ENCODE measurements at regions not wholly inside any gene's neighbourhood (a gene's known extent, or its start where the extent isn't known, plus 50 kb on each side); places are given as distances from the start of the nearest gene placed in this dataset.

DNA sequence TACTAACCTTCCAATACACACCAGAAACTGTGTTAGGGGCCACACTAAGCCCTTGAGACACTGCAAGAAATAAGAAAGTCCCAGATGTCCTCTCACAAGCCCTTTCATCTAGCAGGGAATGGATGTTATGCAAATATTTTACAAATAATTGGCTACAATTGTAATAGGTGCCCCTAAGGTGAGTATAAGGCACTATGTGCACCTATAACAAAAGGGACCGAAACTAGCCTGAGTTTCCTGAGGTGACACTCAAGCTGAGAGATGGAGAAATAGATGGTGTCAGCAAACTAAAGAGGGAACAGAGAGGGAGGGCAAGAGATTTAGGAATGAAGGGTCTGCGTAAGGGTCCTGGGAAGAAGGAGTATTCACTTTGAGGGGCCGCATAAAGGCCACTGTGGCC is 212.6 kb downstream of the TTC8 start:
- Histone ChIP-seq H3K9me3 (no peaks in the 10 kb centered on the region), H3K27me3 (no peaks in the 10 kb centered on the region), H3K36me3 (no peaks in the 10 kb centered on the region), H3K27ac (no peak overlapping the region), H3K4me3 (replicated peaks in 1 of 3) (no peak overlapping the region), H3K4me1 (peaks cover 6 to 15% of the 10 kb centered on the region in 2 donors)
- no peak for TF ChIP-seq POLR2A (IDR thresholded peaks at IDR 0.05)
- TF ChIP-seq, protein P1, sequence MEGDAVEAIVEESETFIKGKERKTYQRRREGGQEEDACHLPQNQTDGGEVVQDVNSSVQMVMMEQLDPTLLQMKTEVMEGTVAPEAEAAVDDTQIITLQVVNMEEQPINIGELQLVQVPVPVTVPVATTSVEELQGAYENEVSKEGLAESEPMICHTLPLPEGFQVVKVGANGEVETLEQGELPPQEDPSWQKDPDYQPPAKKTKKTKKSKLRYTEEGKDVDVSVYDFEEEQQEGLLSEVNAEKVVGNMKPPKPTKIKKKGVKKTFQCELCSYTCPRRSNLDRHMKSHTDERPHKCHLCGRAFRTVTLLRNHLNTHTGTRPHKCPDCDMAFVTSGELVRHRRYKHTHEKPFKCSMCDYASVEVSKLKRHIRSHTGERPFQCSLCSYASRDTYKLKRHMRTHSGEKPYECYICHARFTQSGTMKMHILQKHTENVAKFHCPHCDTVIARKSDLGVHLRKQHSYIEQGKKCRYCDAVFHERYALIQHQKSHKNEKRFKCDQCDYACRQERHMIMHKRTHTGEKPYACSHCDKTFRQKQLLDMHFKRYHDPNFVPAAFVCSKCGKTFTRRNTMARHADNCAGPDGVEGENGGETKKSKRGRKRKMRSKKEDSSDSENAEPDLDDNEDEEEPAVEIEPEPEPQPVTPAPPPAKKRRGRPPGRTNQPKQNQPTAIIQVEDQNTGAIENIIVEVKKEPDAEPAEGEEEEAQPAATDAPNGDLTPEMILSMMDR (IDR thresholded peaks at IDR 0.05): no peak
- no peak for DNase-seq
- intact Hi-C loops (cut with DNase I): loop anchor here (10.0 kb wide), 1 partner anchor 388 kb away; no protein-coding TSS in a partner anchor
- WGBS, 2 donors: 96 to 98% methylated on average over 3 of the region's 3 CpGs

DNA sequence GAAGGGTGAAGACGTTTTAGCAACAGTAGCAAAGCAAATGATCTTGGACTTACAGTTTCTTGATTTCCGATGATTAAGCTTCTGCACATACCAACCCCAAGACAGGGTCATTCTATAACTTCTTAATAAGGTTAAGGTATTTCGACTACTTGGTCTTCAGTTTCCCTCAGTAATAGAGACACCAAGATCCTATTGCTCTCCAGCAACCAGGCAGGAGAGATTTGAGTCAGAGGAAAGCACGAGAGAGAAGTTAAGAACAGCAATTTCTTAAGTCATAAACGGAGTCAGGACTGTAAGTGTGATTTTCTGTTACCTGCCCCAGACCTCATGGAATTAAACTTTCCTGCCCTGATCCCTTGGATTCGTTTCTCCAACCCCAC is 215.6 kb downstream of the TTC8 start:
- intact Hi-C loops (cut with DNase I): no loop called here
- Histone ChIP-seq H3K4me3 (replicated peaks in 1 of 3) (no peak overlapping the region), H3K27ac (peak overlapping the region in 2 of 3 donors; percentile 77 to 86), H3K4me1 (peaks cover 6 to 15% of the 10 kb centered on the region in 2 donors), H3K27me3 (no peaks in the 10 kb centered on the region), H3K9me3 (no peaks in the 10 kb centered on the region), H3K36me3 (no peaks in the 10 kb centered on the region)
- DNase-seq: no peak
- WGBS, 2 donors: 40 to 41% methylated on average over 6 of the region's 6 CpGs
- TF ChIP-seq POLR2A (IDR thresholded peaks at IDR 0.05): no peak
- TF ChIP-seq, protein P1 (IDR thresholded peaks at IDR 0.05): no peak

DNA sequence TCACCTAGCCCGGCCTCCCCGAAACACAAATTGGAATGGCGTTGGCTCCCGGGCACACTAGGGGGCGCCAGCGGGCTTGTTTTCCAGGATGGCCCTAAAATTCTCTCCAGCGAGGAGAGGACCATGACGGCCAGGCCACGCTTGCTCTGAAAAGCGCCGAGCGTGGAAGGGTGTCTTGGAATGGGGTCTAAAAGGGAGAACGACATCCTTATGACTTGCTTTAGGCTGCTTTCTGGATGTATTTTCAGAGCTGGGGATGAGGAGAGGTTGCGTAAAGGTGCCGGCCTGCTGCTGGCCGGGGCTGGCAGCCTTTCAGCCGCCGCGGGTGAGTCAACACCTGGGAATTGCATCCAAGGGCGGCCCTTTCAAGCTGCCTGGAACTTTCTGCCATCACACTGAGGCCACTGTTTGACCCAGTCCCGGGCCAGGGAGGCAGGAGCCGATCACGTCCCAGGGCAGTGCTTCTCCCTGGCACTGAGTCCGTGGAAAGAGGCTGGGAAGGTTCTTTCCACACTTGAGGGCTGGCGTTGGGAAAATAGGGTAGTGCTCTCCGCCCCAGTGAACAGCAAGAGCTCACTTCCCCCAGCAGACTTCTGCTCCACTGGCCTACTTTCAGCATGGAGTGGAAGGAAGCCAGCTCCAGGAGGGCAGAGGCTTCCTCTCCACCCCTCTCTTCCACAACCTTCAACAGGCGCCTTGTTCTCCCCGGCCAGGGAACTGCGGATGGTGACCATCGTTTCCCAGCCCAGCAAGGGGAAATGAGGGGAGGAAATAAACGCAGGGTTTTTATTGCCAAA is 216.2 kb downstream of the TTC8 start:
- Histone ChIP-seq H3K27me3 (no peaks in the 10 kb centered on the region), H3K9me3 (no peaks in the 10 kb centered on the region), H3K27ac (peak overlapping the region; percentile 31 to 86 (median 77)), H3K36me3 (no peaks in the 10 kb centered on the region), H3K4me1 (peaks cover 6 to 15% of the 10 kb centered on the region in 2 donors), H3K4me3 (replicated peaks in 1 of 3) (no peak overlapping the region)
- intact Hi-C loops (cut with DNase I): no loop called here
- peak in 1 of 2 donors; percentile 15 for TF ChIP-seq POLR2A (IDR thresholded peaks at IDR 0.05)
- TF ChIP-seq, protein P1 (IDR thresholded peaks at IDR 0.05): peak; percentile 85 to 97 (median 94)
- 2 to 5% methylated on average over 15 to 31 of the region's 31 CpGs for WGBS, 2 donors
- DNase-seq: peak; percentile 90 to 91

DNA sequence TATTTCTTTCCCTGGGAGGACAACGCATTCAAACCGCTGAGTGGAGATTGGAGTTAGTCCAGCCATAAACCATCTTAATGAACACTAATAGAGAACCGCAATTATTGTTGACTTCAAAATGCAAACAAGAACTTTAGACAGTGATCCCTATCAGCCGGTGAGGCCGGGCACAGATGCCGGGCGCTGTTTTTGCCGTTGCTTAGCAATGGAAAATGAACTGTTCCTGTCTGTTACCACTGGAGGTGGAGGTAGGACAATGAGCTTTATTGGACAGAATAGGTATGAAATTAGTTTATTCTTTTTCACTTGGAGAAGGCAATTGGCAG is 216.8 kb downstream of the TTC8 start:
- Histone ChIP-seq H3K27me3 (no peaks in the 10 kb centered on the region), H3K9me3 (no peaks in the 10 kb centered on the region), H3K4me3 (replicated peaks in 1 of 3) (no peak overlapping the region), H3K27ac (peak overlapping the region; percentile 31 to 86 (median 77)), H3K4me1 (peaks cover 6 to 15% of the 10 kb centered on the region in 2 donors), H3K36me3 (no peaks in the 10 kb centered on the region)
- TF ChIP-seq POLR2A (IDR thresholded peaks at IDR 0.05): no peak
- TF ChIP-seq, protein P1 (IDR thresholded peaks at IDR 0.05): peak in 1 of 6 experiments; percentile 10
- 9 to 13% methylated on average over 8 of the region's 8 CpGs for WGBS, 2 donors
- DNase-seq: peak; percentile 25 to 26
- intact Hi-C loops (cut with DNase I): no loop called here

DNA sequence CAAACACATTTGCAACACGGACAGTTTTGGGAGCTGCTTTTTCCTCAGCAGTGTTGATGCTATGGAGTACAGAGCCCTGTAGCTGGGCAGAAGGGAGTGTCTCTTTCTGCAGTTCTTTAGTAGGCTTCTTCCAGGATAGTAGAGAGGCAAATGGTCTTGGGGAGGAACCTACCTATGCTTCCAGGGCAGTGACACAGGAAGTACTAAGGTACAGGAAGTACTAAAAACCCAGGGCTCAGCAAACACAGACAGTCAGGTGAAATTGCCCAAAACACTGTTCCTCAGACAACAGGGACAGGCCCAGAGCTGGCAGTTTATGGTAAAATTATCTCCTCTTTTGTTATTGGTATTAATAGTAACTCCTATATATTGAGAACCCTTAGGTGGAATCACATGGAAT is 217.6 kb downstream of the TTC8 start:
- no peaks in the 10 kb centered on the region for H3K9me3 ChIP-seq
- no peak overlapping the region for H3K27ac ChIP-seq
- DNase-seq: no peak
- WGBS, 2 donors: 85 to 97% methylated on average over 1 of the region's 1 CpG
- intact Hi-C loops (cut with DNase I): no loop called here
- no peaks in the 10 kb centered on the region for H3K36me3 ChIP-seq
- H3K4me1 ChIP-seq: peaks cover 6 to 15% of the 10 kb centered on the region in 2 donors
- TF ChIP-seq, protein P1 (IDR thresholded peaks at IDR 0.05): no peak
- TF ChIP-seq POLR2A (IDR thresholded peaks at IDR 0.05): no peak
- no peaks in the 10 kb centered on the region for H3K27me3 ChIP-seq
- H3K4me3 ChIP-seq (replicated peaks in 1 of 3): no peak overlapping the region
